LoVo (cell line): ENCODE measurements at regions not wholly inside any gene's neighbourhood (a gene's known extent, or its start where the extent isn't known, plus 50 kb on each side); places are given as distances from the start of the nearest gene placed in this dataset.
A peak's percentile ranks its signal among the peaks of the same experiment; 100 is the strongest.

ENCODE experiments used
- DNase-seq: peaks from one replicate; pipeline ENCODE4 v3.0.0-alpha.2; 2016; ENCODE audit warnings: low spot score

- peak; percentile 12 for DNase-seq
Measured at GRCh38 chr12:124188561-124189405, 106.1 kb upstream of the RFLNA start.

- no peak for DNase-seq
Measured at GRCh38 chr12:124190312-124191023, 104.4 kb upstream of the RFLNA start.

GRCh38 chr12:124191024-124191359 lies 103.9 kb upstream of the RFLNA start:
- DNase-seq = no peak

GRCh38 chr12:124191966-124192365 lies 102.9 kb upstream of the RFLNA start:
- no peak for DNase-seq

- no peak for DNase-seq
Measured at GRCh38 chr12:124194264-124194892, 100.5 kb upstream of the RFLNA start.

GRCh38 chr12:124194893-124195566 lies 99.9 kb upstream of the RFLNA start:
- DNase-seq = no peak

- DNase-seq = no peak
Measured at GRCh38 chr12:124195567-124195942, 99.3 kb upstream of the RFLNA start.

- no peak for DNase-seq
Measured at GRCh38 chr12:124196236-124196635, 98.7 kb upstream of the RFLNA start.

- DNase-seq = no peak
Measured at GRCh38 chr12:124201248-124201647, 93.6 kb upstream of the RFLNA start.

GRCh38 chr12:124203176-124203575 lies 91.7 kb upstream of the RFLNA start:
- no peak for DNase-seq

- DNase-seq = no peak
Measured at GRCh38 chr12:124205405-124205804, 89.5 kb upstream of the RFLNA start.

- no peak for DNase-seq
Measured at GRCh38 chr12:124207049-124207448, 87.8 kb upstream of the RFLNA start.

GRCh38 chr12:124207617-124208016 lies 87.3 kb upstream of the RFLNA start:
- DNase-seq = no peak

GRCh38 chr12:124208489-124208888 lies 86.4 kb upstream of the RFLNA start:
- no peak for DNase-seq

GRCh38 chr12:124210991-124211577 lies 83.8 kb upstream of the RFLNA start:
- no peak for DNase-seq

GRCh38 chr12:124211753-124212152 lies 83.1 kb upstream of the RFLNA start:
- no peak for DNase-seq

GRCh38 chr12:124213666-124214347 lies 81.1 kb upstream of the RFLNA start:
- DNase-seq = no peak

- DNase-seq = no peak
Measured at GRCh38 chr12:124214574-124214973, 80.3 kb upstream of the RFLNA start.

GRCh38 chr12:124216966-124217365 lies 77.9 kb upstream of the RFLNA start:
- no peak for DNase-seq

- DNase-seq = no peak
Measured at GRCh38 chr12:124217508-124218242, 77.2 kb upstream of the RFLNA start.

GRCh38 chr12:124218243-124218560 lies 76.7 kb upstream of the RFLNA start:
- DNase-seq = no peak
